ENCODE measurements at regions not wholly inside any gene's neighbourhood (a gene's known extent, or its start where the extent isn't known, plus 50 kb on each side); places are given as distances from the start of the nearest gene placed in this dataset.

DNA sequence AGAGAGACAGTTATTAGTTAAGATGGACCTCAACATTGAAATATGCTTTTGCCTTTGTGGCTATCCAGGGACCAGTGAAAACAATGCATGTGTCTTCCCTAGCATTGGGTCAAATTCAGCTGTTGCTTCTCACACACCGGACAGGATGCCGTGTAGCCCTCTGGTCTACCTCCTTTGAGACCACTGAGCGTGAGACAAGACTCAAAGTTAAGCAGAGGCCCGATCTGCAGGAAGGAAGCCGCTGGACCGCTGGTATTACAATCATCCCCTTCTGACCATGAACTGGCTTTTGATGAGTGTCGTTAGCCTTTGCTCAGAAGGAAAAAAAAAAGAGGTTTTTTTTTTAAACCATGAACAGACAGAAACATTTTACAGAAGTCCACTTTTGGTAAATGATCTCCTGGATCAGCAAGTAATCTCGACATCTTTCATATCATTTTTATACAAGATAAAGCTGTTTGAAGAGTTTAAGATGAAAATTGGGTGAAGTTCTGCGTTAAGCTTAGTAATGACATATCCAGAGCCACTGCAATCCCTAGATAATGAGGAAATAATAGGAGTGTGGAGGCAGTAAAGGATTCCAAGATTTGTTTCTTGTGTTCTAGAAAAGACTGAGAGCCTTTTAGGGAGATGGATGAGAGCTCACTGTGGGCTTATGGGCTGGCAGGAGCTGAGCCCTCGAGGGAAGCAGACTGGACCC is 622.8 kb downstream of the QKI start:
- TF ChIP-seq, protein P1, sequence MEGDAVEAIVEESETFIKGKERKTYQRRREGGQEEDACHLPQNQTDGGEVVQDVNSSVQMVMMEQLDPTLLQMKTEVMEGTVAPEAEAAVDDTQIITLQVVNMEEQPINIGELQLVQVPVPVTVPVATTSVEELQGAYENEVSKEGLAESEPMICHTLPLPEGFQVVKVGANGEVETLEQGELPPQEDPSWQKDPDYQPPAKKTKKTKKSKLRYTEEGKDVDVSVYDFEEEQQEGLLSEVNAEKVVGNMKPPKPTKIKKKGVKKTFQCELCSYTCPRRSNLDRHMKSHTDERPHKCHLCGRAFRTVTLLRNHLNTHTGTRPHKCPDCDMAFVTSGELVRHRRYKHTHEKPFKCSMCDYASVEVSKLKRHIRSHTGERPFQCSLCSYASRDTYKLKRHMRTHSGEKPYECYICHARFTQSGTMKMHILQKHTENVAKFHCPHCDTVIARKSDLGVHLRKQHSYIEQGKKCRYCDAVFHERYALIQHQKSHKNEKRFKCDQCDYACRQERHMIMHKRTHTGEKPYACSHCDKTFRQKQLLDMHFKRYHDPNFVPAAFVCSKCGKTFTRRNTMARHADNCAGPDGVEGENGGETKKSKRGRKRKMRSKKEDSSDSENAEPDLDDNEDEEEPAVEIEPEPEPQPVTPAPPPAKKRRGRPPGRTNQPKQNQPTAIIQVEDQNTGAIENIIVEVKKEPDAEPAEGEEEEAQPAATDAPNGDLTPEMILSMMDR (IDR thresholded peaks at IDR 0.05): no peak
- no peak for TF ChIP-seq EP300 (IDR thresholded peaks at IDR 0.05)

Data from tibial nerve (tissue), 4 donors.